Lung (tissue), 11 donors: ENCODE measurements at regions not wholly inside any gene's neighbourhood (a gene's known extent, or its start where the extent isn't known, plus 50 kb on each side); places are given as distances from the start of the nearest gene placed in this dataset.

Experiments
- ATAC-seq: fragments of 200-7000 bp; cut with Tn5 transposase; one replicate; pipeline ENCODE4 v1.9.1; 2020; ENCODE audit warnings: moderate number of reproducible peaks; ENCODE audit not compliant: insufficient read depth, low FRiP score
- DNase-seq, 3 donors: peaks; one replicate each; pipeline ENCODE4 v3.0.0-alpha.2; 2013 to 2017
- H3K27ac ChIP-seq, 2 donors: one replicate each; pipeline ENCODE4 v1.5.1; 2013; ENCODE audit warnings: mild to moderate bottlenecking in 2 of 2, moderate library complexity in 2 of 2, control low read depth in 1 of 2, inconsistent platforms in 1 of 2, low read depth in 1 of 2, low read length in 1 of 2
- H3K27me3 ChIP-seq, 3 donors: one replicate each; pipeline ENCODE4 v1.5.1; 2013; ENCODE audit warnings: low read length in 2 of 3; ENCODE audit not compliant: control insufficient read depth in 3 of 3, insufficient read depth in 3 of 3
- H3K36me3 ChIP-seq, 4 donors: one replicate each; pipeline ENCODE4 v1.5.1; 2013; ENCODE audit warnings: low read length in 4 of 4, mild to moderate bottlenecking in 1 of 4, moderate library complexity in 1 of 4; ENCODE audit not compliant: control insufficient read depth in 4 of 4, insufficient read depth in 4 of 4
- H3K4me1 ChIP-seq, 5 donors: one replicate each; pipeline ENCODE4 v1.5.1; 2013; ENCODE audit warnings: low read length in 5 of 5, mild to moderate bottlenecking in 2 of 5, moderate library complexity in 1 of 5; ENCODE audit not compliant: control insufficient read depth in 5 of 5, insufficient read depth in 5 of 5
- H3K4me3 ChIP-seq: one replicate; pipeline ENCODE4 v1.5.1; 2013; ENCODE audit warnings: mild to moderate bottlenecking, control low read depth, moderate library complexity
- H3K9ac ChIP-seq, 2 donors: one replicate each; pipeline ENCODE4 v1.5.1; 2013; ENCODE audit warnings: low read length in 2 of 2, control low read depth in 1 of 2; ENCODE audit not compliant: insufficient read depth in 1 of 2
- H3K9me3 ChIP-seq, 4 donors: one replicate each; pipeline ENCODE4 v1.5.1; 2013; ENCODE audit warnings: low read length in 3 of 4, mild to moderate bottlenecking in 1 of 4, moderate library complexity in 1 of 4; ENCODE audit not compliant: control insufficient read depth in 4 of 4, insufficient read depth in 3 of 4
- CTCF ChIP-seq: IDR thresholded peaks from 2 replicates; pipeline ENCODE4 v1.5.1; 2012; ENCODE audit warnings: mild to moderate bottlenecking; ENCODE audit errors: control extremely low read depth, extremely low read depth
- WGBS, 2 donors: extraction: QIAGEN DNeasy Blood & Tissue Kit; methylation state at CpG; one replicate each; pipeline ENCODE4 v1.1.7; 2013; 5-methylcytosine and 5-hydroxymethylcytosine counted together
- donor health status: control.
- donor health status: control.
- donor health status: Bipolar disorder and iron deficiency.
- donor health status: healthy.
- donor health status: DM: yes; HTN: yes; CAD: no.

GRCh38 chr9:1421436-1421835 is 371.3 kb downstream of the DMRT2 start:
- 75 to 84% methylated on average over 4 of the region's 4 CpGs for WGBS, 2 donors
- Histone ChIP-seq H3K4me1 (no peaks in the 10 kb centered on the region), H3K4me3 (no peak overlapping the region), H3K27ac (no peak overlapping the region), H3K9me3 (peaks cover 0 to 3% (median 0%) of the 10 kb centered on the region in 4 donors), H3K27me3 (no peaks in the 10 kb centered on the region), H3K36me3 (no peaks in the 10 kb centered on the region), H3K9ac (no peak overlapping the region)
- ATAC-seq (no peak), DNase-seq (no peak)
- TF ChIP-seq CTCF, result no peak

GRCh38 chr9:1427875-1428274 is 377.7 kb downstream of the DMRT2 start:
- Histone ChIP-seq H3K9ac (no peak overlapping the region), H3K4me3 (no peak overlapping the region), H3K36me3 (no peaks in the 10 kb centered on the region), H3K9me3 (peaks cover 0 to 3% (median 0%) of the 10 kb centered on the region in 4 donors), H3K27ac (no peak overlapping the region), H3K27me3 (no peaks in the 10 kb centered on the region), H3K4me1 (peaks cover 0 to 13% (median 0%) of the 10 kb centered on the region in 5 donors)
- ATAC-seq, result no peak
- TF ChIP-seq CTCF, result no peak
- DNase-seq, result peak; percentile 46 to 87 (median 83)
- 73 to 77% methylated on average over 2 of the region's 2 CpGs for WGBS, 2 donors

- peaks cover 0 to 20% (median 0%) of the 10 kb centered on the region in 5 donors for H3K4me1 ChIP-seq
- WGBS, 2 donors, result 36 to 43% methylated on average over 5 of the region's 5 CpGs
- H3K9ac ChIP-seq, result no peak overlapping the region
- H3K27me3 ChIP-seq, result no peaks in the 10 kb centered on the region
- peaks cover 0 to 3% (median 0%) of the 10 kb centered on the region in 4 donors for H3K9me3 ChIP-seq
- no peak overlapping the region for H3K4me3 ChIP-seq
- TF ChIP-seq CTCF, result no peak
- H3K36me3 ChIP-seq, result no peaks in the 10 kb centered on the region
- DNase-seq (peak; percentile 43 to 65 (median 59)), ATAC-seq (no peak)
- H3K27ac ChIP-seq, result no peak overlapping the region
Observed at GRCh38 chr9:1429297-1429696, 379.1 kb downstream of the DMRT2 start.

- TF ChIP-seq CTCF, result no peak
- Histone ChIP-seq H3K4me1 (peaks cover 0 to 40% (median 4%) of the 10 kb centered on the region in 5 donors), H3K27me3 (no peaks in the 10 kb centered on the region), H3K9me3 (no peaks in the 10 kb centered on the region), H3K9ac (no peak overlapping the region), H3K4me3 (no peak overlapping the region), H3K36me3 (no peaks in the 10 kb centered on the region), H3K27ac (no peak overlapping the region)
- 79 to 88% methylated on average over 4 of the region's 4 CpGs for WGBS, 2 donors
- DNase-seq, result no peak
- ATAC-seq, result no peak
Observed at GRCh38 chr9:1431461-1431860, 381.3 kb downstream of the DMRT2 start.
